Medulla oblongata (tissue), 1 donor: ENCODE measurements at regions not wholly inside any gene's neighbourhood (a gene's known extent, or its start where the extent isn't known, plus 50 kb on each side); places are given as distances from the start of the nearest gene placed in this dataset.
"Not testable (repeated sequence)": the region's sequence is repeated elsewhere in the genome, so short reads cannot be mapped to it uniquely, and the experiment has no call there.

ENCODE experiments used
- DNase-seq: peaks from one replicate; pipeline ENCODE4 v3.0.0-alpha.2; 2015; ENCODE audit errors: extremely low spot score

- no peak for DNase-seq
Measured at GRCh38 chr4:64727960-64728359, 318.7 kb upstream of the TECRL start.

GRCh38 chr4:64727391-64727790, 318.1 kb upstream of the TECRL start:
- not testable (repeated sequence) for DNase-seq

GRCh38 chr4:64724689-64725088, 315.4 kb upstream of the TECRL start:
- no peak for DNase-seq

GRCh38 chr4:64721106-64721505, 311.9 kb upstream of the TECRL start:
- DNase-seq: no peak

- peak; percentile 28 for DNase-seq
Measured at GRCh38 chr4:64718091-64718490, 308.8 kb upstream of the TECRL start.

- DNase-seq: no peak
Measured at GRCh38 chr4:64715741-64716140, 306.5 kb upstream of the TECRL start.

GRCh38 chr4:64713256-64713840, 304.1 kb upstream of the TECRL start:
- peak; percentile 25 for DNase-seq

GRCh38 chr4:64712590-64712989, 303.3 kb upstream of the TECRL start:
- no peak for DNase-seq

GRCh38 chr4:64705989-64706388, 296.7 kb upstream of the TECRL start:
- no peak for DNase-seq

GRCh38 chr4:64698171-64698570, 288.9 kb upstream of the TECRL start:
- DNase-seq: no peak

GRCh38 chr4:64682946-64683345, 273.7 kb upstream of the TECRL start:
- no peak for DNase-seq

GRCh38 chr4:64682481-64682880, 273.2 kb upstream of the TECRL start:
- no peak for DNase-seq

GRCh38 chr4:64673121-64673520, 263.9 kb upstream of the TECRL start:
- not testable (repeated sequence) for DNase-seq

GRCh38 chr4:64670647-64671046, 261.4 kb upstream of the TECRL start:
- DNase-seq: no peak

GRCh38 chr4:64643841-64644240, 234.6 kb upstream of the TECRL start:
- no peak for DNase-seq

GRCh38 chr4:64642936-64643335, 233.7 kb upstream of the TECRL start:
- no peak for DNase-seq

GRCh38 chr4:64640402-64640801, 231.2 kb upstream of the TECRL start:
- not testable (repeated sequence) for DNase-seq

- DNase-seq: no peak
Measured at GRCh38 chr4:64625438-64625837, 216.2 kb upstream of the TECRL start.

- DNase-seq: peak; percentile 26
Measured at GRCh38 chr4:64617800-64618199, 208.6 kb upstream of the TECRL start.

GRCh38 chr4:64614276-64614675, 205.0 kb upstream of the TECRL start:
- DNase-seq: no peak

- no peak for DNase-seq
Measured at GRCh38 chr4:64613046-64613445, 203.8 kb upstream of the TECRL start.

GRCh38 chr4:64598066-64598465, 188.8 kb upstream of the TECRL start:
- no peak for DNase-seq

- no peak for DNase-seq
Measured at GRCh38 chr4:64594723-64595122, 185.5 kb upstream of the TECRL start.

- DNase-seq: no peak
Measured at GRCh38 chr4:64588507-64588906, 179.3 kb upstream of the TECRL start.
